AG04450 (cell line): ENCODE measurements at regions not wholly inside any gene's neighbourhood (a gene's known extent, or its start where the extent isn't known, plus 50 kb on each side); places are given as distances from the start of the nearest gene placed in this dataset.

ENCODE experiments used
- CTCF ChIA-PET: fragments of 300-600, 350-600 bp; formaldehyde crosslinking; extraction: SDS; loops from one replicate; lab custom pipeline; 2022; ENCODE audit warnings: antibody characterized with exemption, inconsistent platforms; lab: Charles Lee
- POLR2A ChIA-PET: fragments of 350-600 bp; formaldehyde crosslinking; extraction: SDS; loops from one replicate; lab custom pipeline; 2021; ENCODE audit warnings: antibody characterized with exemption, inconsistent platforms; lab: Yijun Ruan, JAX
- DNase-seq: peaks from one replicate; pipeline ENCODE4 v3.0.0-alpha.2; 2011; ENCODE audit warnings: low read depth, low spot score
- H3K27ac ChIP-seq: one replicate; pipeline ENCODE4 v1.5.1; 2012; ENCODE audit warnings: low read depth, low read length, control low read depth
- H3K27me3 ChIP-seq: one replicate; pipeline ENCODE4 v1.6.0; 2012; ENCODE audit warnings: low read length; ENCODE audit not compliant: control insufficient read depth, insufficient read depth
- H3K4me3 ChIP-seq: 2 replicates; pipeline ENCODE4 v1.5.1; 2011; ENCODE audit warnings: mild to moderate bottlenecking, low read depth, low read length, control low read depth
- H3K9me3 ChIP-seq: 2 replicates; pipeline ENCODE4 v1.5.1; 2012; ENCODE audit warnings: low read length; ENCODE audit not compliant: control insufficient read depth, insufficient read depth
- CTCF ChIP-seq: IDR thresholded peaks from 2 replicates; pipeline ENCODE4 v1.5.1; 2011; ENCODE audit warnings: low read depth, low read length, control low read depth, inconsistent platforms

DNA sequence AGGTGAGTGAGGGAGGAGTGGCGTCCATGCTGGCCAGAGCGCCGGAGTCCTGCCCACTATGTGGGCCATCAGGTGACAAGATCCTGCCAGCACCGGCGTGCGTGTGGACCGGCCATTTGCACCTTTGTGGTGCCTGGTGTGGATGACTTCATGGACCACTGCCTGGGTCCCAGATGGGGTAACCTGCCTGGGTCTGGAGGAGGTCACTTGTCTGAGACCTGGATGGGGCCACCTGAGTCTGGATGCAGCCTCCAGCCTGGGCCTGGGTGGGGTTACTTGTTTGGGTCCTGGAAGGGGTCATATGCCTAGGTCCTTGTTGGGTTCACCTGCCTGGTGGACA lies 299.6 kb downstream of the NDUFA10 start:
- Histone ChIP-seq H3K27ac (no peak overlapping the region), H3K9me3 (peaks cover 92% of the 10 kb centered on the region), H3K27me3 (no peaks in the 10 kb centered on the region), H3K4me3 (no peak overlapping the region)
- no peak for TF ChIP-seq CTCF
- ChIA-PET POLR2A (no interaction called here), CTCF (no interaction called here)
- no peak for DNase-seq

DNA sequence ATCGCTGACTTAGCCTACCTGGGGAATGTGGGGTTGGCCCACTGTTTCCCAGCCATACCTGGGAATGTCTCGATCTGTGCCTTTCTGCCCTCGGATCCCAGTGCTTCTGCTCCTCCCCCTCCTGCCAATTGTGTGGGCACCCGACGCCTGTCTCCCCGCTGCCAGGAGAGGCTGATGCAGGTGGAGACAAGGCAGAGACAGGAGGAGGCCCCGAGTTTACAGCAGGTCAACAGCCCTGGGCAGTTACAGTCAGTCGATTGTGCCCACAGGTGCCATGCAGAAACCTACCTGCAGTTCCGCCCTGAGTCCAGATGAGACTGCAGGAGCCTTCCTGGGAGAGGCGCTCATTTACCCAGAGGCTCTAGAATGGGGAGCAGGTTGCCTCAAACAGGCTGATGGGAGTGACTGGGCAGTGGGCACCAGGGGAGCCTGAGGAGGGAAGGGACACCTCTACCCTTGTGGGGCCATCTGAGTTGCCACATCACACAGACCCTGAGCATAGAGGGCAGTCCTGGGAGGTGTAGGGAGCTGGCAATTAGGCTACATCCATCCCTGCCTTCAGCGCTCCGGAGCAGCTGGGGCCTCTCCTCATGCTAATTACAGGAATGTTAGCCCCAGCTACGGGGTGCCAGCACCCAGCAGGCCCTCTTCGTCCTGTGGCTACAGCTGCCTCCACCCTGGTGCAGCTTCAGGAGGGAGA lies 300.1 kb downstream of the NDUFA10 start:
- no peak overlapping the region for H3K4me3 ChIP-seq
- H3K27ac ChIP-seq: no peak overlapping the region
- ChIA-PET CTCF (no interaction called here), POLR2A (no interaction called here)
- H3K9me3 ChIP-seq: peaks cover 96% of the 10 kb centered on the region
- H3K27me3 ChIP-seq: no peaks in the 10 kb centered on the region
- TF ChIP-seq CTCF: no peak
- DNase-seq: no peak

DNA sequence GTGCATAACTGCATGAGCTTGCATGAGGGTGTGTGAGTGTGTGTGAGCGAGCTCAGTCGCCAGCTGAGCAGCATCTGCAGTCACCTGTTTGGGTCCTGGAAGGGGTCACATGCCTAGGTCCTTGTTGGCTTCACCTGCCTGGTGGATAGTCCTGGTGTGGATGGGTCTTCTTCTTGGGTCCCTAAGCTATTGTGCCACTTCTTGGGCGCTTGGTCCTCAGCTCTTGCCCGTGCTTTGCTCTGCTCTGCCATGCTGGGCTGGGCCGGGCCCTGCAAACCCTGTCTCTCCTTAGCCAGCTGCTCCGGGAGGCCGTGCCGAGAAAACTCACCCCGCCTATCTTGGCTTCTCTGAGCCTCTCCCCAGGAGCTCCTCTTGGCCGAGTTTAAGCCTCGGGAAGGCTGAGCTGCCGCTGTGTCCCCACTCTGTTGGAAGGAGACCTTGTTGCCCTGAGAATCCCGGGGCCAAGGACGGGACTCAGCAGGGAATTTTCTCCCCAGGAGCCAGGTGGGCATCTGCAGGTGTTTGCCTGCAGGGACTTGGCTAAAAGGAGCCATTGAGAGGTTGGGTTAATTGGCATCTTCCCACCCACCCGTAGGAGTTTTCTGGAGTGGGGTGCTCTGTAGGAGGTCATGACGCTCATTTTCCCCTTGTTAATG lies 300.8 kb downstream of the NDUFA10 start:
- POLR2A ChIA-PET: no interaction called here
- CTCF ChIA-PET: no interaction called here
- H3K4me3 ChIP-seq: no peak overlapping the region
- H3K27ac ChIP-seq: no peak overlapping the region
- DNase-seq: no peak
- H3K9me3 ChIP-seq: peaks cover 94% of the 10 kb centered on the region
- no peak for TF ChIP-seq CTCF
- H3K27me3 ChIP-seq: no peaks in the 10 kb centered on the region

DNA sequence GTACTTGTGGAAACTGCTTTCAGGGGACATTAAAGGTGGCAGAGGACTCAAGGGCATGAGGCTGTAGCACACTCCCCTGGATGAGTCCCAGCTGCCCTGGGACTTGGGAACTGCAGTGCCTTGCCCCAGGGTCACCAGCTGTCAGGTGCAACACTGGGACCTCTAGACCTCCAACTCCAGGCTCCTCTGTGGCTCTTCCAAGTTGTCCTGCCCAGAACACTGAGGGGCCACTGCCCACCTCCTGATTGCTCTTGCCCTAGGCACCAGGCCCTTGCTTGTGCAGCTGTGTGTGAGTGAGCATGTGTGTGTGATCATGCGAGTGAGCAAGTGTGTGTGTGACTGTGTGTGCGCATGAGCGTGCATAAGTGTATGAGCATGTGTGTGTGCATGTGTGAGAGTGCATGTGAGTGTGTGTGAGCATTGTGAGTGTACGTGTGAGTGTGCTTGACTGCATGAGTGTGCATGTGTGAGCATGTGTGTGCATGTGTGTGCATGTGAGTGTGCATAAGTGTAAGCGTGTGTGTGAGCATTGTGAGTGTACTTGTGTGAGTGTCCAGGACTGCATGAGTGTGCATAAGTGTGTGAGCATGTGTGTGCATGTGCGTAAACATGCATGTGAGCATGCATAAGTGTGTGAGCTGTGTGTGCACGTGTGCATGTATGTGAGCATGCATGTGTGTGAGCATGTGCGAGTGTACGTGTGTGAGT lies 301.5 kb downstream of the NDUFA10 start:
- no peaks in the 10 kb centered on the region for H3K27me3 ChIP-seq
- H3K9me3 ChIP-seq: peaks cover 96% of the 10 kb centered on the region
- CTCF ChIA-PET: no interaction called here
- TF ChIP-seq CTCF: no peak
- DNase-seq: no peak
- no peak overlapping the region for H3K4me3 ChIP-seq
- no peak overlapping the region for H3K27ac ChIP-seq
- POLR2A ChIA-PET: no interaction called here
